Heart right ventricle (tissue), 16 donors: ENCODE measurements at regions not wholly inside any gene's neighbourhood (a gene's known extent, or its start where the extent isn't known, plus 50 kb on each side); places are given as distances from the start of the nearest gene placed in this dataset.

Source experiments
- ATAC-seq, 8 donors: fragments of 200-7000 bp; cut with Tn5 transposase; one replicate each; pipeline ENCODE4 v1.9.1; 2020; ENCODE audit warnings: mild to moderate bottlenecking in 8 of 8, moderate library complexity in 8 of 8, moderate number of reproducible peaks in 1 of 8
- DNase-seq, 2 donors: peaks; one replicate each; pipeline ENCODE4 v3.0.0-alpha.2; 2020
- H3K27ac ChIP-seq, 10 donors: fragments of 200-600 bp; sonication (generic) in 2 of 10; one replicate each; pipeline versions ENCODE4 v1.5.0 to v1.8.0; 2020 to 2022; ENCODE audit warnings: mild to moderate bottlenecking in 3 of 10
- H3K27me3 ChIP-seq, 7 donors: fragments of 200-600 bp; one replicate each; pipeline ENCODE4 v1.8.0; 2021 to 2022; ENCODE audit warnings: mild to moderate bottlenecking in 2 of 7
- H3K36me3 ChIP-seq, 9 donors: fragments of 200-600 bp; sonication (generic) in 1 of 9; one replicate each; pipeline versions ENCODE4 v1.5.0 to v1.8.0; 2020 to 2022; ENCODE audit warnings: mild to moderate bottlenecking in 2 of 9
- H3K4me1 ChIP-seq, 9 donors: fragments of 200-600 bp; sonication (generic) in 1 of 9; one replicate each; pipeline versions ENCODE4 v1.5.0 to v1.8.0; 2020 to 2022; ENCODE audit warnings: mild to moderate bottlenecking in 4 of 9
- H3K4me3 ChIP-seq, 10 donors: fragments of 200-600 bp; sonication (generic) in 2 of 10; one replicate each; pipeline versions ENCODE4 v1.5.0 to v1.8.0; 2020 to 2022; ENCODE audit warnings: mild to moderate bottlenecking in 7 of 10, moderate library complexity in 2 of 10
- H3K9me3 ChIP-seq, 11 donors: fragments of 200-600 bp in 10 of 11; sonication (generic) in 2 of 11; one replicate each; pipeline versions ENCODE4 v1.5.0 to v1.8.0; 2013 to 2022; ENCODE audit warnings: mild to moderate bottlenecking in 2 of 11, control low read depth in 1 of 11, moderate library complexity in 1 of 11
- CTCF ChIP-seq, 9 donors: fragments of 200-600 bp; sonication (generic) in 2 of 9; IDR thresholded peaks; one replicate each; pipeline versions ENCODE4 v1.5.0 to v1.8.0; 2021 to 2022; ENCODE audit warnings: antibody characterized with exemption in 9 of 9, mild to moderate bottlenecking in 5 of 9, moderate library complexity in 1 of 9
- WGBS, 2 donors: extraction: QIAGEN DNeasy Blood & Tissue Kit; methylation state at CpG; one replicate each; pipeline ENCODE4 v1.1.7; 2013; ENCODE audit warnings: inconsistent platforms in 1 of 2; 5-methylcytosine and 5-hydroxymethylcytosine counted together
- intact Hi-C, 10 donors: fragments of 100-400 bp; cut with DNase I; formaldehyde crosslinking; loops; one replicate each; pipeline versions ENCODE4 v1.11.1 to v1.14.2; 2022
- donor health status: Arrhythmogenic right ventricular cardiomyopathy.
- donor health status: ischemic (EF 13 %, LVEDD 7.1; RV severe dilation, severe dysfunction).
- donor health status: healthy with polysubstance abuse.
- donor health status: DM: no; HTN: yes; CAD: no.
- donor health status: DM: no; HTN: no; CAD: no.
- donor health status: ischemic (EF 25% LVEDD 6.9; RV normal size, moderate dysfunction).
- donor health status: ischemic (EF 25% LVEDD 5.7; RV mildly dilated, moderate dysfunction).
- donor health status: healthy.
- donor health status: DM: yes; HTN: yes; CAD: no.
- donor health status: Ischemic cardiomyopathy.
- donor health status: ischemic (EF 35%, LVEDD 5.7; RV mildly dilated, moderate dysfunction).
- donor health status: nonischemic (EF 11% LVEDD 7.7; RV severe dilation, severe dysfunction).
- donor health status: DM: yes; HTN: yes; CAD: no.
- donor health status: PGD.
- donor health status: ischemic (EF 29% LVEDD 5.4; RV normal size, mild dysfunction).
- donor health status: nonischemic (EF 23%, LVEDD 6.1; RV moderate dilation, normal function).

- Histone ChIP-seq H3K27ac (no peak overlapping the region), H3K36me3 (no peaks in the 10 kb centered on the region), H3K27me3 (peaks cover 0 to 9% (median 0%) of the 10 kb centered on the region in 7 donors), H3K4me1 (no peaks in the 10 kb centered on the region), H3K9me3 (peaks cover 0 to 4% (median 0%) of the 10 kb centered on the region in 11 donors), H3K4me3 (no peak overlapping the region)
- WGBS, 2 donors, result 74 to 84% methylated on average over 4 of the region's 4 CpGs
- DNase-seq (no peak), ATAC-seq (no peak)
- intact Hi-C loops, result no loop called here
- no peak for TF ChIP-seq CTCF (IDR thresholded peaks at IDR 0.05)
Measured at GRCh38 chr5:3041001-3041400, 289.5 kb upstream of the IRX2 start.

DNA sequence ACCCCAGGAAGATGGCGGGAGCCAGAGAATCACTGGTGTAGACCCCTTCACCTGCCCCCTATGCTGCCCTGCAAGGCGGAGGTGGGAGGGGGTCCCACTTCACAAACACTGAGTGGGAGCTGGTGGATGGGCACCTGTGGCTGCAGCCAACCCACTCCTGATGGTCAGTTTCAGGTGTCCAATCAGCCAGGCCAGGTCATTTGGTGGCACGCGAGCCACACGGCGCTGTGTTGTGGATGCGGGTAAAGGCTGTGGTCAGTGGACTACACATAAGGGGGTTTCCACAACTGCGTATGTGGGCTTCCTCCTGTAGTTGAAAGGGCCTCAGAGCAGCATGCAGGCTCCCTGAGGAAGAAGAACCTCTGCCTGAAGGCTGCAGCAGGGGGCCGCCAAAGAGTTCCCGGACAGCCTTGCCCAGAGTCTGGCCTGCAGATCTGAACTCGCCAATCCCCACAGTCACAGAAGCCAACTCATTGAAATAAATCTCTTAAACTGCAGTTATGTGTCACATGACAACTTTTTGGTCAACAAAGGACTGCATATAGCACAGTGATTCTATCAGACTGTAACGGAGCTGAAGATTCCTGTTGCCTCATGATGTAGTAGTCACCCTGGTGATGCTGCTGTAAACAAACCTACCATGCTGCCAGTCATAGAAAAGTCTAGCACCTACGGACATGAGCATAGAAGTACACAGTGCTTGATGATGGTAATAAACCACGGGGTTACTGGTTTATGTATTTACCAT is 284.7 kb upstream of the IRX2 start:
- no peak for TF ChIP-seq CTCF (IDR thresholded peaks at IDR 0.05)

DNA sequence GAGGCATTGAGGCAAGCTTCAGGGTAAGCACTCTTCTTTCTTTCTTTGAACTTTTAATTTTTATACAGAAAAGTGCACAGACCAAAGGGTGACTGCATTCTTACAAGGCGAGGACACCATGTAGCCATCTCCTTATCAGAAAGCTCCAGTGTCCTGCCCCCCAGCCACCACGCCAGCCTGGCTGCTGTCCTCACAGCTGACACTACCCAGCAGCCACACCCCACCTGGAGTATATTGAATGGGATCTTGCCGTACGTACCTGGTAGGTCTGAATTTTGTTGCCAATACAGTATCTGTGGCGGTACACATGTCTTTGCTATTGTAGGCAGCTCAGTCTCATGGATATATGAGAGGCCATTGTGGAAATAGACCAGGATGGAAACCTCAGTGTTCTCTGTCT is 284.0 kb upstream of the IRX2 start:
- H3K36me3 ChIP-seq, result no peaks in the 10 kb centered on the region
- H3K9me3 ChIP-seq, result peaks cover 0 to 4% (median 0%) of the 10 kb centered on the region in 11 donors
- no peak for TF ChIP-seq CTCF (IDR thresholded peaks at IDR 0.05)
- no peaks in the 10 kb centered on the region for H3K27me3 ChIP-seq
- no peak for ATAC-seq
- H3K4me3 ChIP-seq, result no peak overlapping the region
- no peaks in the 10 kb centered on the region for H3K4me1 ChIP-seq
- intact Hi-C loops, result loop anchor here in 1 of 10 donors (5.0 kb wide), 1 partner anchor 553 kb away; no protein-coding TSS in a partner anchor
- WGBS, 2 donors, result 77 to 80% methylated on average over 5 of the region's 5 CpGs
- no peak overlapping the region for H3K27ac ChIP-seq
- DNase-seq, result no peak

More for the DNA sequence above, 284.7 kb upstream of the IRX2 start:
- Histone ChIP-seq H3K4me3 (no peak overlapping the region), H3K9me3 (peaks cover 0 to 4% (median 0%) of the 10 kb centered on the region in 11 donors), H3K36me3 (no peaks in the 10 kb centered on the region), H3K4me1 (no peaks in the 10 kb centered on the region), H3K27ac (no peak overlapping the region), H3K27me3 (no peaks in the 10 kb centered on the region)
- intact Hi-C loops, result loop anchor here in 1 of 10 donors (5.0 kb wide), 1 partner anchor 554 kb away; no protein-coding TSS in a partner anchor
- 83 to 84% methylated on average over 14 of the region's 14 CpGs for WGBS, 2 donors
- DNase-seq, result no peak
- ATAC-seq, result no peak

DNA sequence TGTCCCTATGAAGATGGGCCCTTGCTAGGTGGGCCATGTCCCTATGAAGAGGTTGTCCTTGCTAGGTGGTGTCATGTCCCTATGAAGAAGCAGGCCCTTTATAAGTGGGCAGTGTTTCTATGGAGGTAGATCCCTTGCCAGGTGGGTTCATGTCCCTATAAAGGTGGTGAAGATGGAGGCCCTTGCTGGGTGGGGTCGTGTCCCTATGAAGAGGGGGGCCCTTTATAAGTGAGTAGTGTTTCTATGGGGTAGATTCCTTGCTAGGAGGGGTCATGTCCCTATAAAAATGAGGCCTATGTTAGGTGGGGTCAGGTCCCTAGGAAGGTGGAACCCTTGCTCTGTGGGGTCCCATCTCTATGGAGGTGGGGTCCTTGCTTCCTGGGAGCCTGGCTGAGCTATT is 283.4 kb upstream of the IRX2 start:
- no peaks in the 10 kb centered on the region for H3K27me3 ChIP-seq
- H3K9me3 ChIP-seq, result peaks cover 0 to 4% (median 0%) of the 10 kb centered on the region in 11 donors
- 48 to 56% methylated on average over 1 of the region's 1 CpG for WGBS, 2 donors
- no peaks in the 10 kb centered on the region for H3K36me3 ChIP-seq
- no peak overlapping the region for H3K4me3 ChIP-seq
- no peak overlapping the region for H3K27ac ChIP-seq
- no peak for TF ChIP-seq CTCF (IDR thresholded peaks at IDR 0.05)
- ATAC-seq, result no peak
- DNase-seq, result no peak
- H3K4me1 ChIP-seq, result no peaks in the 10 kb centered on the region
- intact Hi-C loops, result loop anchor here in 1 of 10 donors (5.0 kb wide), 1 partner anchor 553 kb away; no protein-coding TSS in a partner anchor
